ENCODE measurements at regions not wholly inside any gene's neighbourhood (a gene's known extent, or its start where the extent isn't known, plus 50 kb on each side); places are given as distances from the start of the nearest gene placed in this dataset.

DNA sequence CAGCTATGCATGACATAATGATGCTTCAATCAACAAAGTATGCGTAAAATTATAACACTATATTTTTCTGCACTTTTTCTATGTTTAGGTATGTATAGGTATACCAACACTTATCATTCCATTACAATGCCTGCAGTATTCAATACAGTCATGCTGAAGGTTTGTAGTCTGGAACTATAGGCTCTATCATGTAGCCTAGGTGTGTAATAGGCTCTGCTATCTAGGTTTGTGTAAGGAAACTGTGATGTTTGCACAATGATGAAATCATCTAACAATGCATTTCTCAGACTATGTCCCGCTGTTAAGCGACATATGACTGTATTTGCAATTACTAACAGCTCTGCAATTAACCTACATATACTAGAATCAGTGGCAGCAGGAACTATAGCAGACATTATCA is 1447.5 kb downstream of the GATA3 start:
- TF ChIP-seq, protein P1, sequence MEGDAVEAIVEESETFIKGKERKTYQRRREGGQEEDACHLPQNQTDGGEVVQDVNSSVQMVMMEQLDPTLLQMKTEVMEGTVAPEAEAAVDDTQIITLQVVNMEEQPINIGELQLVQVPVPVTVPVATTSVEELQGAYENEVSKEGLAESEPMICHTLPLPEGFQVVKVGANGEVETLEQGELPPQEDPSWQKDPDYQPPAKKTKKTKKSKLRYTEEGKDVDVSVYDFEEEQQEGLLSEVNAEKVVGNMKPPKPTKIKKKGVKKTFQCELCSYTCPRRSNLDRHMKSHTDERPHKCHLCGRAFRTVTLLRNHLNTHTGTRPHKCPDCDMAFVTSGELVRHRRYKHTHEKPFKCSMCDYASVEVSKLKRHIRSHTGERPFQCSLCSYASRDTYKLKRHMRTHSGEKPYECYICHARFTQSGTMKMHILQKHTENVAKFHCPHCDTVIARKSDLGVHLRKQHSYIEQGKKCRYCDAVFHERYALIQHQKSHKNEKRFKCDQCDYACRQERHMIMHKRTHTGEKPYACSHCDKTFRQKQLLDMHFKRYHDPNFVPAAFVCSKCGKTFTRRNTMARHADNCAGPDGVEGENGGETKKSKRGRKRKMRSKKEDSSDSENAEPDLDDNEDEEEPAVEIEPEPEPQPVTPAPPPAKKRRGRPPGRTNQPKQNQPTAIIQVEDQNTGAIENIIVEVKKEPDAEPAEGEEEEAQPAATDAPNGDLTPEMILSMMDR (IDR thresholded peaks at IDR 0.05; ENCODE audit: insufficient read depth, low read length, poor library complexity, severe bottlenecking) = no peak
- H3K4me3 ChIP-seq (ENCODE audit: low read depth, low read length) = no peak overlapping the region
- DNase-seq (ENCODE audit: low read depth) = no peak
- H3K27me3 ChIP-seq (ENCODE audit: control insufficient read depth, insufficient read depth, low read length) = no peaks in the 10 kb centered on the region
- H3K36me3 ChIP-seq (ENCODE audit: control insufficient read depth, insufficient read depth, low read length) = no peaks in the 10 kb centered on the region

DNA sequence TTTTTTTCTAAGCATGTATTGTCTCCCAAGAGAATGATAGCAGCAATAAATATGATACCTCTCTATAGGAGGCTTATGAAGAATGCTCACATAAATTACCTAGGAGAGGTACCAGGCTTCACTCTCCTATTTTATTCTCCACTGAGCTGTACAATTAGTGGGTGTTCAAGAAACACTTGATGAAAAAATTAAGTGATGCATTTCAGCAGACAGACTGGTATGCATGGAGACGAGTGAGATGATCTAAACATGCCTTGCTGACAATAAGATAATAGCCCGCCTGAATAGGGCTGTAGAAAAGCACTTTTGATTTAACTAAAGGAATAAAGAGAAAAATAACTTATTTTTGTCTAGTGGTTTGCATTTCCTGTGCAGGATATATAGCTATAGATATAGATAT is 1449.7 kb downstream of the GATA3 start:
- DNase-seq (ENCODE audit: low read depth) = no peak
- TF ChIP-seq, protein P1 (IDR thresholded peaks at IDR 0.05; ENCODE audit: insufficient read depth, low read length, poor library complexity, severe bottlenecking) = no peak
- Histone ChIP-seq H3K4me3 (ENCODE audit: low read depth, low read length) (no peak overlapping the region), H3K36me3 (ENCODE audit: control insufficient read depth, insufficient read depth, low read length) (no peaks in the 10 kb centered on the region), H3K27me3 (ENCODE audit: control insufficient read depth, insufficient read depth, low read length) (no peaks in the 10 kb centered on the region)

DNA sequence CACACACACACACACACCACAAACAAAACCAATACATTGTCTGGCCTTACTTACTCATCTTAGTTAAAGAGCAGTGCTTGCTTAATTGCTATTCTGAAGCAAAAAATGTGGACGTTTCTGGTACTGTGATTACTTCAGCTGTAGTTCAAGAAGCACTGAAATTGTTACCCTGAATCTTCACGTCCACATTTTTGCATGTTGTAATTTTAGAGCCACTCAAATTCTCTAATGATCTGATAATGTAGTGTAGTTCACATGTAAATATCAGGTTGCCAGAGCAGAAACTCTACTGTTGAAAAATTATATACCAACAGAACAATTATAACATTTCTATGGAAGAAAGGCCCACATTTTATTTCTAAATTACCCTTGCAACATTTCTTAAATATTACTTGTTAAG is 1451.1 kb downstream of the GATA3 start:
- no peaks in the 10 kb centered on the region for H3K27me3 ChIP-seq (ENCODE audit: control insufficient read depth, insufficient read depth, low read length)
- no peak for DNase-seq (ENCODE audit: low read depth)
- TF ChIP-seq, protein P1 (IDR thresholded peaks at IDR 0.05; ENCODE audit: insufficient read depth, low read length, poor library complexity, severe bottlenecking) = no peak
- no peaks in the 10 kb centered on the region for H3K36me3 ChIP-seq (ENCODE audit: control insufficient read depth, insufficient read depth, low read length)
- H3K4me3 ChIP-seq (ENCODE audit: low read depth, low read length) = no peak overlapping the region

DNA sequence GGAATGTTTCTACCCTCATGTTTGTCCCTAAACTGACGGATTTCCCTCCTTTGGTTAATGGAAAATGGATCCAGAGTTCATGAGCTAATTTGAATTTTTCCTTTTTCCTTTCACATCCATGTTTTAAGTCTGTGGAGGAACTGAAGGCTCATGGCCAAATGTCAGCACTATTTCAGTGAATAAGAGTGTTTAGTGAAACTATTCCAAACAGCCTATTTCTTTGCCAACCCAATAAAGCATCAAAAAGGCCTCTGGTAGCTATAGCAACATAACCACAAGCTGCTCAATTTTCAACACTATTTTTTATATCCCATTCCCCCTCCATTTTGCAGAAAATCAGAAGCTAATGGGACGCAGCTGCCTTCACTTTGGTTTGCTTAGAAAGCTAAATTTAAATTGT is 1454.1 kb downstream of the GATA3 start:
- no peak for DNase-seq (ENCODE audit: low read depth)
- TF ChIP-seq, protein P1 (IDR thresholded peaks at IDR 0.05; ENCODE audit: insufficient read depth, low read length, poor library complexity, severe bottlenecking) = no peak
- Histone ChIP-seq H3K27me3 (ENCODE audit: control insufficient read depth, insufficient read depth, low read length) (no peaks in the 10 kb centered on the region), H3K4me3 (ENCODE audit: low read depth, low read length) (no peak overlapping the region), H3K36me3 (ENCODE audit: control insufficient read depth, insufficient read depth, low read length) (no peaks in the 10 kb centered on the region)

DNA sequence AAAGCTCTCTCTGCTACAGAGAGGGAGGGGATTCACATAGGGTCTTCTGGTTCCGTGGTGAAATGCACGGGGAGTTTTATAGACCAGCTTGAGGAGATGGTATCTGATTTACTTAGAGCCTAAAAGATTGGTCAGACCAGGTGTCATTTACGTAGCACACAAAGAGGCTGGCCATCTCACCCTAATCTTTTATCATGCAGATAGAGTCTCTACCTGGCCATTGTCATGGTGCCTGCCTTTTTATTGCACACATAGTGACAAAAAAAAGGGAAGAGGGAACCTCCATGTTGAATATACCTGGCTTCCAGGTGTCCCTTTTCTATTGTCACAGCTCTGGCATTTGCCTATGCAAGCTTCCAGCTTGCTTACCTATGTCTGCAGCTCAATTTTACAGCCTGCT is 1456.1 kb downstream of the GATA3 start:
- no peak for DNase-seq (ENCODE audit: low read depth)
- Histone ChIP-seq H3K27me3 (ENCODE audit: control insufficient read depth, insufficient read depth, low read length) (no peaks in the 10 kb centered on the region), H3K4me3 (ENCODE audit: low read depth, low read length) (no peak overlapping the region), H3K36me3 (ENCODE audit: control insufficient read depth, insufficient read depth, low read length) (no peaks in the 10 kb centered on the region)
- TF ChIP-seq, protein P1 (IDR thresholded peaks at IDR 0.05; ENCODE audit: insufficient read depth, low read length, poor library complexity, severe bottlenecking) = no peak

DNA sequence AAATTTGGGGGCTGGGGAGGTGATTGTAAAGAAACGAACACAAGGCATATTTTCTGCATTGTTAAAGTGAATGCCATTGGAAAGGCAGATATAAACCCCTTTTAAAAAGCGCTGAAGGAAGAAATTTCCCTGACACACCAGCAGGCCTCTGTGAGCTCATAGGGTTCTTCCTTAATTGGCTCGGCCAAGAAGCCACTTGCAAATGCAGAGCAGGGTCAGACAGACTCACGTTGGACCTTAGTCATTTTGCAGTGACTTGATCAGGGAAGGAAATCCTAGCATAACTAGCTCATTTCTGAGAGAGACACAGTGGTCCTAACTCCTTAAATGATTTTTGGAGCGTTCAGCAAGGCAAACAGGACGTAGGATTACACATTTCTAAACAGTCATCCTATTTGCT is 1461.4 kb downstream of the GATA3 start:
- TF ChIP-seq, protein P1 (IDR thresholded peaks at IDR 0.05; ENCODE audit: insufficient read depth, low read length, poor library complexity, severe bottlenecking) = no peak
- H3K27me3 ChIP-seq (ENCODE audit: control insufficient read depth, insufficient read depth, low read length) = no peaks in the 10 kb centered on the region
- DNase-seq (ENCODE audit: low read depth) = no peak
- H3K4me3 ChIP-seq (ENCODE audit: low read depth, low read length) = no peak overlapping the region
- H3K36me3 ChIP-seq (ENCODE audit: control insufficient read depth, insufficient read depth, low read length) = no peaks in the 10 kb centered on the region

All from kidney epithelial cell (primary cell).